ENCODE measurements at regions not wholly inside any gene's neighbourhood (a gene's known extent, or its start where the extent isn't known, plus 50 kb on each side); places are given as distances from the start of the nearest gene placed in this dataset.

DNA sequence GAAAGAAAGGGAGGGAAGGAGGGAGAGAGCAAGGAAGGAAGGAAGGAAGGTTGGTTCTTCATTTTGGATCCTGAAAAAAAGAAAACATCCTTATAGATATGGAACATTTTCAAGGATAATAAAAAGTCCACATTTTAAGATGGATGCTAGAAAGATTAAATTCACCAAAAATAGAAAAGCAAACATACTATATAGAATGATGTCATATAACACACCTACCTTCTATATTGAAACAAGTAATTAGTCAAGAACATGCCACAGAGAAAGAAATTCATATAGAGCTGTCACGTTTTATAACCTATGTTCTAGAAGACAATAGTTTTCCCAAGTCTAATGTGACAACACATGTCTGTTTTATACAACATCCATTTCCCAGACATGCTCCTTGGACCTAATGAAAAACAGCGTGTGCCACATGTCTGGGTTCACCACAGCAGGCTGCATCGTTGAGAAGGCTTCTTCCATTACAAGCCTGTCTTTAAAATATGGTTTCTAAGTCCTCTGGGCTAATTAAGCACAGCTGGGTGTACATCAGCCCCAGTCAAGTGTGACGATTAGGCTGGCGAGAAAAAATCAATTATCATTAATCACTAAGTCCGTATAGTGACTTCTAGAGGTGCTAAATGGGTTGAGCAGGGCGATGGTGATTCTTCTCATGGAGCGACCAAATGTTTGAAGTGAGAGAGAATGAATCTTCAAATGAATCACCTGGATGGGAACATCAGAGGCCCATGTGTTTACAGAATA, 301.8 kb downstream of the TLE1 start:
- CTCF ChIA-PET: no interaction called here
- Mint-ChIP-seq H3K4me3 (no peak overlapping the region), H3K4me1 (no peaks in the 10 kb centered on the region), H3K27me3 (no peaks in the 10 kb centered on the region), H3K36me3 (ENCODE audit: low read depth) (no peaks in the 10 kb centered on the region), H3K27ac (no peak overlapping the region), H3K9me3 (no peaks in the 10 kb centered on the region)
- POLR2A ChIA-PET: no interaction called here
- no peak for ATAC-seq (ENCODE audit: low read depth)
- no peak for DNase-seq
- intact Hi-C loops (cut with micrococcal nuclease): no loop called here
- TF ChIP-seq, protein P1, sequence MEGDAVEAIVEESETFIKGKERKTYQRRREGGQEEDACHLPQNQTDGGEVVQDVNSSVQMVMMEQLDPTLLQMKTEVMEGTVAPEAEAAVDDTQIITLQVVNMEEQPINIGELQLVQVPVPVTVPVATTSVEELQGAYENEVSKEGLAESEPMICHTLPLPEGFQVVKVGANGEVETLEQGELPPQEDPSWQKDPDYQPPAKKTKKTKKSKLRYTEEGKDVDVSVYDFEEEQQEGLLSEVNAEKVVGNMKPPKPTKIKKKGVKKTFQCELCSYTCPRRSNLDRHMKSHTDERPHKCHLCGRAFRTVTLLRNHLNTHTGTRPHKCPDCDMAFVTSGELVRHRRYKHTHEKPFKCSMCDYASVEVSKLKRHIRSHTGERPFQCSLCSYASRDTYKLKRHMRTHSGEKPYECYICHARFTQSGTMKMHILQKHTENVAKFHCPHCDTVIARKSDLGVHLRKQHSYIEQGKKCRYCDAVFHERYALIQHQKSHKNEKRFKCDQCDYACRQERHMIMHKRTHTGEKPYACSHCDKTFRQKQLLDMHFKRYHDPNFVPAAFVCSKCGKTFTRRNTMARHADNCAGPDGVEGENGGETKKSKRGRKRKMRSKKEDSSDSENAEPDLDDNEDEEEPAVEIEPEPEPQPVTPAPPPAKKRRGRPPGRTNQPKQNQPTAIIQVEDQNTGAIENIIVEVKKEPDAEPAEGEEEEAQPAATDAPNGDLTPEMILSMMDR (IDR thresholded peaks at IDR 0.05): no peak

DNA sequence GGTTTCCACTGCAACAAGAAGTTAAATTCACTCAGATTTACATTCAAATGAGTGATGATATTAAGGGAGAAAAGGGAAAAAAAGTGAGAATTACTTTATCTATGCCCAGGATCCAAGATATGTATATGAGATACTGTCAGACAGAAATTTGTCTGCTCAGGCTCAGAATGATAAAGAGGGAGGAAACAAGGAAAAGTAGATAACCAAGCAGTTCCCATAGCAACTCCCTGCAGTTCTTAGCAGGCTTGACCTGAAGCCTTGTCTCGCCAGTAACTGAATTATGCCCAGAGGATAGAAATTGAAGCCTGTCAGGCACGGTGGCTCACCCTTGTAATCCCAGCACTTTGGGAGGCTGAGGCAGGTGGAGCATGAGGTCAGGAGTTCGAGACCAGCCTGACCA, 304.4 kb downstream of the TLE1 start:
- Mint-ChIP-seq H3K9me3 (no peaks in the 10 kb centered on the region), H3K27ac (no peak overlapping the region), H3K27me3 (no peaks in the 10 kb centered on the region), H3K4me1 (no peaks in the 10 kb centered on the region), H3K36me3 (ENCODE audit: low read depth) (no peaks in the 10 kb centered on the region), H3K4me3 (no peak overlapping the region)
- TF ChIP-seq, protein P1 (IDR thresholded peaks at IDR 0.05): no peak
- ChIA-PET POLR2A (no interaction called here), CTCF (no interaction called here)
- DNase-seq: no peak
- ATAC-seq (ENCODE audit: low read depth): no peak
- intact Hi-C loops (cut with micrococcal nuclease): no loop called here

DNA sequence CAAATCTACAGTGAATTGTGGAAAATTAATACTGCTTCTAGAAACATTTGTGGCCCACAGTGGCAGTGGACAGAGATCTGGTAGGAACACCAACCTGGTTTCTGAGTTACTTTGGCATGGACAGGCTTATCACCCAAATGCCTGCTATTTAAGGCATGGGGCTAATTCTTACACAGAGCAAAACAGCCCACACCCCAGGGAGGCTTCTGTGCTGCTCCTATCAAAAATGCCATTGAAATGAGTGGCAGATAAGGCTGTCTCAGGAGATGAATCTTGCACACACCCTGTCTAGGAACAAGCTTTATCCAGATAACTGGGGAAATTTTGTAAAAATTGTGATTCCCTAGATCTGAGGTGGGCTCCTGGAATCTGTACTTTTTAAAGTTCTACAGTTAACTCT, 307.1 kb downstream of the TLE1 start:
- DNase-seq (no peak), ATAC-seq (ENCODE audit: low read depth) (no peak)
- Mint-ChIP-seq H3K36me3 (ENCODE audit: low read depth) (no peaks in the 10 kb centered on the region), H3K27me3 (no peaks in the 10 kb centered on the region), H3K4me1 (no peaks in the 10 kb centered on the region), H3K27ac (no peak overlapping the region), H3K4me3 (no peak overlapping the region), H3K9me3 (no peaks in the 10 kb centered on the region)
- ChIA-PET POLR2A (no interaction called here), CTCF (no interaction called here)
- TF ChIP-seq, protein P1 (IDR thresholded peaks at IDR 0.05): no peak
- intact Hi-C loops (cut with micrococcal nuclease): no loop called here

DNA sequence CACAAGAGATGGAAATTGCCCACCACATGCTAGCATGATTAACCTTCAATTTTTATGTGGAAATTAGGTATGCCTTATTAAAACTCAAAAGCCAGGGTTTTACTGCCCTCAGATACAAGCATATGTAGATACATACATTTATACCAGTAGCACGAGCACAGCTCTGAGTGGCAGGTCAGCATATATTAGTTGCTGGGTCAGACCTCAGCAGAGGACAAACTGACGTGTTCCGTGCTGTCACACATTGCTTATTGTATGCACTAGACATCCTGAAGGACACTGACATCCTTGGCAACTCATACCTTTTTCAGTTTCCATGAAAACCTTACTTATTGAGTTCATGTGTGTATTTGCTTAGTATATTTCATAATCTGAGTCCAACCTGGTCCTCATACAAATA, 307.7 kb downstream of the TLE1 start:
- Mint-ChIP-seq H3K36me3 (ENCODE audit: low read depth) (no peaks in the 10 kb centered on the region), H3K9me3 (no peaks in the 10 kb centered on the region), H3K4me3 (no peak overlapping the region), H3K27ac (no peak overlapping the region), H3K4me1 (no peaks in the 10 kb centered on the region), H3K27me3 (no peaks in the 10 kb centered on the region)
- ATAC-seq (ENCODE audit: low read depth) (no peak), DNase-seq (no peak)
- POLR2A ChIA-PET: no interaction called here
- intact Hi-C loops (cut with micrococcal nuclease): no loop called here
- TF ChIP-seq, protein P1 (IDR thresholded peaks at IDR 0.05): no peak
- CTCF ChIA-PET: no interaction called here

DNA sequence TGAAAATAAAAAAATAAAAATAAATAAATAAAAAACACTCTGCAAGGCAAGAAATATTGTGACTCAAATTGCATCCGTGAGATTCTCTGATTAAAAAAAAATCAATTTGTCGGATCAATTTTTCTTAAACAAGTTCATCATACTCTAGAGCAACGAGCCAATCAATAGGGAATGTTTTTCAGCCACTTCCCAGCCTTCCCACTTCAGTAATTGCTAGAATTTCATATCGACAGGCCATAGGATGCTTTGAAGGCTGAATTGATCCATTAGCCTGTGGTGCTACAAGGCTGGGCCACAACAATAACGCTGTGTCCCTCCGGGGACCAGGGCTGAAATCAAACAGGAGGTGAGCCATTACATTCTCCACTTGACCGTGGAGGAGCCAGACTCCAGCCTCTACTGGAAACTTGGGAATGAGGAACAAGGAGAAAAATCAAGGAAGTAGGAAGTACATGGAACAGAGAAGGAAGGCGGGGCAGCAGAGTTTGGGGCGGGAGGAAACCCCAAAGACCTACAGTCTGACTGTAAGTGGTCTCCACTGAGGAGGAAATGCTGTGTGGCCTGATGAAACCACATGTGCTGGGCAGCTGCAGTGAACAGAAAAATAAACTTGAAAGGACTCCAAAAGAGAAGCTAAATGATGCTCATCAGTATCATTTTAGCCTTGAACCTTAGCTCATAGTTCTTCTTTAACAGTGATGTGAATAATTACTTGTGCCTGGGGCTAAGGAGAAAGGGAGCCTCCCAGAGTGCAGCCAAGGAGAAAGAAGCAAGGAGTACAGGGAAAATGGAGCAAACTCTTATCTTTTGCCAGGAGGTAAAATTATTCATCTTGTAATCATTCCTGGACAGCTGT, 308.6 kb downstream of the TLE1 start:
- no peaks in the 10 kb centered on the region for H3K9me3 Mint-ChIP-seq
- no peaks in the 10 kb centered on the region for H3K36me3 Mint-ChIP-seq (ENCODE audit: low read depth)
- no peak for DNase-seq
- ChIA-PET POLR2A (no interaction called here), CTCF (no interaction called here)
- H3K4me1 Mint-ChIP-seq: no peaks in the 10 kb centered on the region
- no peak for ATAC-seq (ENCODE audit: low read depth)
- TF ChIP-seq, protein P1 (IDR thresholded peaks at IDR 0.05): no peak
- no peak overlapping the region for H3K27ac Mint-ChIP-seq
- intact Hi-C loops (cut with micrococcal nuclease): no loop called here
- H3K27me3 Mint-ChIP-seq: no peaks in the 10 kb centered on the region
- no peak overlapping the region for H3K4me3 Mint-ChIP-seq

Data from activated B cell treated with CpG ODN at 0.5 μM for 24 hours (primary cell).